Non-pigmented ciliary epithelial cell (primary cell): ENCODE measurements at regions not wholly inside any gene's neighbourhood (a gene's known extent, or its start where the extent isn't known, plus 50 kb on each side); places are given as distances from the start of the nearest gene placed in this dataset.

Experiments used
- DNase-seq: peaks from one replicate; pipeline ENCODE4 v3.0.0-alpha.2; 2010; ENCODE audit warnings: low read depth

GRCh38 chr1:4877426-4877825, 223.0 kb downstream of the AJAP1 start:
- DNase-seq = no peak

- no peak for DNase-seq
Measured at GRCh38 chr1:4871373-4871772, 217.0 kb downstream of the AJAP1 start.

GRCh38 chr1:4868521-4868920, 214.1 kb downstream of the AJAP1 start:
- no peak for DNase-seq

- no peak for DNase-seq
Measured at GRCh38 chr1:4856396-4856795, 202.0 kb downstream of the AJAP1 start.

- DNase-seq = no peak
Measured at GRCh38 chr1:4854367-4854766, 200.0 kb downstream of the AJAP1 start.

- no peak for DNase-seq
Measured at GRCh38 chr1:4853904-4854303, 199.5 kb downstream of the AJAP1 start.

- no peak for DNase-seq
Measured at GRCh38 chr1:4851385-4852065, 197.1 kb downstream of the AJAP1 start.

GRCh38 chr1:4848431-4848830, 194.0 kb downstream of the AJAP1 start:
- DNase-seq = no peak

- DNase-seq = no peak
Measured at GRCh38 chr1:4847711-4848110, 193.3 kb downstream of the AJAP1 start.
